ENCODE measurements at regions not wholly inside any gene's neighbourhood (a gene's known extent, or its start where the extent isn't known, plus 50 kb on each side); places are given as distances from the start of the nearest gene placed in this dataset.
A peak's percentile ranks its signal among the peaks of the same experiment; 100 is the strongest.

DNA sequence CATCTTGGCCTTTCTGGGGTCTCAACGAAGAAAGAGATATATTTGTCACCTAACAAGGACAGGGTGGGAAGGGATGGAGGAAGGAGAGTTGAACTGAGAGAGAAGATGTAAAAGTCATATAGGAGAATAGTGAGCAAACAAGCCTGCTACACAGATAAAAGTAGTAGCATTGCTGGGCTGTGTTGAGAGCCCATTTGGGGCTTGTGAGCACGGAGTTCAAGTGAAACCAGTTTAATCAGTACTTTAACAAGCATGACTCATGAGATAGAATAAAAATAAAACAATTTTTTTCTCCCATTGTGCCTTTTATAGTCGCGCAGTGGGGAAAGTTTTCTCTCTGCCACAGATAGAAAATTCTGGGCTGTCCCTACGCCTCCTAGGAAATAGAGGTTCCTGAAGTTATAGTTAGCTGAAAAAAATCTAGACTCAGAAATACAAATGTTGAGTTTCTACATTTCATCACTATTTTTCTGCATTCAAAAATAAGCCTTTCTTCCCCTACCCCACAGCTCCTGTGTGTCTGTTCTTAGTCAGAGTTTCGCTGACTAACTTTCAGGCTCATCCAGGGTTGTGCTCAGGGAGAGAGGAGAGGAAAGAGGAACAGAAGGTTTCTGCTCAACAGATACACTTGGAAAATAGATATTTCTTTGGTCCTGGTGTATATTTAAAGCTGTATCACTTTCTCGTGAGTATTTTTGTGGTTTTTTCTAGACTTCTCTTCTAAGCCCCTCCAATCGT is 395.8 kb upstream of the ADAMTSL1 start:
- DNase-seq: no peak

GRCh38 chr9:18092138-18092537 is 381.8 kb upstream of the ADAMTSL1 start:
- DNase-seq: no peak

- no peak for DNase-seq
Observed at GRCh38 chr9:18106006-18106560, 367.9 kb upstream of the ADAMTSL1 start.

GRCh38 chr9:18109675-18110074 is 364.3 kb upstream of the ADAMTSL1 start:
- no peak for DNase-seq

DNA sequence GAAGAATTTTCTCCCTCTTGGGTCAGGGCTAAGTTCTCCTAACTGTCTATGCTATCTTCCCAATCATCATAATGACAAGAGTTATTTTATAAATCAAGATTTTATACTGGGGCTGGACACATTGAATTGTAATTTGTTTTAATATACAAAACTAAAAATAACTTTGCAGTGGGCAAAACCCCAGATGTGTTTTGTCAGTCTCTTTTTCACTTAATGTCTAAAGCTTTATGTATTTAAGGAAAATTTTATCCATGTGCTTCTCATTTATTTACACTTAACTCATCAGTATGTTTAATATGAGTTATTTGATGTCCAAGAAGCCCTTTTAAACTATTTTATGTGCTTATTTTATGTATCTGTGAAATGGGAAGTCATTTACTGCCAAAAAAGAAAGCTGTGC is 362.8 kb upstream of the ADAMTSL1 start:
- no peak for DNase-seq

DNA sequence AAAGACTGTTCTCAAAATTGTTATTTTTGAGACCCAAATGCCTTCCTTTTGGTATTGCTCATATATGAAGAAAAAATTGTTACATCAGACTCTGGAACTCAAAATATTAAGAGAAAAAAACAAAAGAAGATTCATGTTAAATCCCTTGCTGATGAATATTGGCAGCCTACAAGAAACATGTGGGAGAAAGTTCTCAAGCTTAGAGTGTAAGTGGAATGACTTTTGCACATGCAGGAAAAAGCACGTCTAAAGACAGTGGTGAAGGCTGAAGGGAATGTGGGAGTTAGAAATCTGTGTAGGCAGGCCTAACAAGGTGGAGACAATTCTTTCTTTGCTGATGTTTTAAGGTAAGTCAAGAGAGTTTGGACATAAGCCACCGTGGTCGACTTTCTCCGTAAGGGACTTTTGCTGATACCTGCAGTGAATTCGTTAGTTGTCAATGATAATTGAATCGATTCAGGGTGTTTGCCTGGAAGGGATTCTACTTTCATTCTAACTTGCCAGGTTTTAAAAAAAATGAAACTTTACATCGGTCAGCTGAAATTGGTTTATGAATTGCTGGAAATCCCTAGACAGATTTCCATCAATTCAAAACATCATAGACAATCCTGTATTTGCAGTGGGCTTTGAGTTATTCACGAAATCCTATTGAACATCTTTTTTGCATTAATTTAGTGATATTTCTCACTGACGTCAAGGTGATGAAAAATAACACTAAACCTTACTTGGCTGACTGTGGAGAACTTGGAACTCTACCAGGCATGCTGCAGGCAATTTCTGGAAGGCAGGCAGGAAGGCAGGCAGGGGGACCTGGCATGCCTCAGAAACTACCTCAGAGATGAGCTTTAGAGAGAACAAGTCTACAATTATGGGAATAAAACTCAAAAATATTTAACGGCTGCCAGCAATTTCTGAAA is 359.1 kb upstream of the ADAMTSL1 start:
- DNase-seq: no peak

DNA sequence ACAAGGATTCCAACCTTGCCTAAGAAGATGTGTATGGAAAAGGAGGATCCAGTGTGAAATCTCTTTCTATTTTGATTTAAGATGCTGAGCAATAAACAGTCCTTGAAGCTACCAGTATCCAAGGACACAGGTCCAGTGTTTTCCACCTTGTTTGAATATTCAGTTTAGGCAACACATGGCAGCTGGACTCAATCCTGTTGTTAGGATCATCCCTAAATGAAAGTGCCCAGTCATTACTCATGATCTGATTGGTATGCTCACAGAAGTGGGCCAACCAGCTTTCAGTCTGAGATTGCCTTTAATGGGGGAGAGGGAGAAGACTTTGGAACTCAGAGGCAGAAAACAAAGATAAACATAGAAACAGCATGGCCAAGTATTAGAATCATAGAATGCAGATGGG is 355.7 kb upstream of the ADAMTSL1 start:
- no peak for DNase-seq

DNA sequence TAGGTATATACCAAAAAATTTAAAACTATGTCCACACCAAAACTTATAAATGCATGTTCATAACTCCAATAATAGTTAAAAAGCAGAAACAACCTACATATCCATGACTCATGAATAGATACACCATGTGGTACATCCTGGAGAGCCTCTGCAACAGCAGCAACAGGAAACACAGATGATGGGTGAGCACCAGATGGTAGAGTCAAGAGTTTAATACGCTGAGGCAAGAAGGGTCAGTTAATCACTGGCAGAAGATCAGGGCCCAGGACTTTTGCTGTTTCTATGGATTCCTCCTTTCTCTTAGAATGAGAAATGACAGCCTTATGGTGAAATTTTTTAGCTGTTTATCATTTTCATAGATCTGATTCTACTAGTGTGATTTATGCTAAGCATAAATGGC is 351.8 kb upstream of the ADAMTSL1 start:
- DNase-seq: peak; percentile 44

DNA sequence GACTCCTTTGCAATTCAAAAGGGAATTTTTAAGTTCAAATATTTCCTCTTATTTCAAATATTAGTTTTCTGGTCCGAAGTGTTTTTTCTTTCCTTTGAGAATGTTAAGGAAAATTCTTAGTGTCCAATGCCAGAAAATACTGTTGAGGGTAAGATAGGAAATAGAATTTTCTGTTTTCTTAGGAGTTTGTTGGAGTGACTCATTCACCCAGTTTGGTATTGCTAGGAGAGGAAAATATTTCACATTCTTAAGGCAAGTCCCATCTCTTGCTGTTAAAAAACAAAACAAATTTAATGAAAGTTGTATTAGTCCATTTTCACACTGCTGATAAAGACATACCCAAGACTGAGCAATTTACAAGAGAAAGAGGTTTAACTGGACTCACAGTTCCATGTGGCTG is 349.2 kb upstream of the ADAMTSL1 start:
- no peak for DNase-seq

DNA sequence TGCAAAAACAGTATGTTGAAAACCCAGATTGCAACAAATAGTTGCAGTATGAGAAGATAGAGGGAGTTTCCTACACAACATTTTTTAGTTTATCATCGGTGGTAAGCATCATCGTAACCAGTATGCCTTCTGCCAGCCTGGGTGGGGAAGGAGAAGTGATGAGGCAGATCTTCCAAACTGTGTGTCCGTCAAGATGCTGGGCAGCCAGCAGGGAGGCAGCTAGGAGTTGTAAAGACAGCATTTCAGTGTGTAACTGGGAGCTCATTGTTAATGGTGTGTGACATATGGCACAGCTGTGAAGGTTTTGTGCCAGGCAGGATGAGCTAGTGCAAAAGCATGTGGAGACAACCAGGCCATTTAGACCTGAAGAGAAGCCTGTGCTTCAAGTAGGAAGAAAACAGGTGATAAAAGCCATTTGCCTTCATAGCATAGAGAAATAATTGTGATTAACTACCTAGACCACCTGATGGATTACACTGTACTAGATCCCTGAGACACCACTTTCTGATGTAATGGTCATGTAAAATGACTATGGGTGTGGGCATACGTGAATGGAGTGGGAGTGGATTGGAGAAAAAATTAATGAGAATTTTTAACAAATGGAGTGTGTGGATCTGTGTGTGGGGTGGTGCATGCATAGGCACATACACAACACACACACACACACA is 347.0 kb upstream of the ADAMTSL1 start:
- DNase-seq: no peak

DNA sequence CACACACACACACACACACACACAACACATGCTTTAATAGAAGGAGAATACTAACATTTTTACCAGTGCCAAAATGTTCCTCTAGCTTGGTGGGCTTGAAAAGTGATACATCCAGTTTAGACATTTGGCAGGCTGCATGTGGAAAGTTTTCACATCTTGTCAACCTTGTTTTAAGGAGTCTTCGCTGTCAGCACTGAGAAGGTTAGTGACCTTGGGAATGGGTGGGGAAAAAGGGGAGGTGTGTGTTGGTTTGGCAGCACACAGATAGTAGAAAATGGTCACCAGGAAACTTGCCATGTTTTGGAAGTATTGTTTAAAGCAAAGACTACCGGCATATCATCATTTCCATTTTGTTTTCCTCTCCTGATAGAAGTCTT is 346.5 kb upstream of the ADAMTSL1 start:
- DNase-seq: no peak

- DNase-seq: no peak
Observed at GRCh38 chr9:18129809-18130334, 344.1 kb upstream of the ADAMTSL1 start.

DNA sequence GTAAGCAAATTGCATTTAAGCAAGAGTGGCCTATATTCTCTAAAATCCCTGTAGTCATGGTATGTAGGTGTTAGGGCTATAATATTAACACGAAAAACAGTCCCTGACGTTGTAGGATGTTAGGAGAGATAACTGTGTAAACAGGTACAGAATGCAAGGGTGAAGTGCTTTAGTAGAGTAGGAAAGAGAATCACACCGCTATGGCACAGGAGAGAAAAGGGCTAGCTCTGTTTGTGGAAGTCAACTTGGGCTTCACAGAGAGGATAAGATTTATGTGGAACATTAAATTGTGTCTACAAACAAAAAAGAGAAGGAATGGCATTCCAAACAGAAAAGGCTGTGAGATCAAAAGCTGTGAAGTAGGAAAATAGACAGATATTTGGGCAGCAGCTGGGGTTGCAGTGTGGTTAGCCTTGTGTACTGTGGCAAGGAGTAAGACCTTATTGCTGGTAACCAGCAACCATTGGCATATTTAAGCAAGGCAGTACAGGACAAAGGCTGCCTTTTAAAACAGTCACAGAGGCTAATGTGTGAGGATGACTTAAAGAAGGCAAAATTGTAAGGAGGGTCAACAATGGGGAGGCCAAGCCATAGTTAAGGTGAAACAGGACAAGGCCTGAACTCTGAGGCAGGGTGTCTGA is 337.5 kb upstream of the ADAMTSL1 start:
- DNase-seq: no peak

DNA sequence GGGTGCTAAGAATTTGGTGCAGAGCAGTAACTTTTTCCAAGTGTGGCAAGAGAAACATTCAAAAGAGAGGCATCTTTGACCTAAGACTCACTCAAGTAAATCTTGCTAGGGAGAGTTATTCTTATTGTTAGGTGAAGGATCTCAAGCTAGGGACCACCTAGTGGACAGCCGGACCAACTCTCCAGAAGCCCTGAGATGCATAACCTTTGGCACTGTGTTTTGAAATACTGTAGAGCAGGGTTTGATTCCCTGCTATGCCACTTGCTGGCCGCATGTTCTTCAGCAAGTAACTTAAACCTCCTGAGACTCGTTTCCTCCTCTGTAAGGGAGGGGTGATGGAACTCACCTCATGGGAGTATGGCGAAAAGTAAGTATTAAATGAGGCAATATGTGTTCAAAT is 336.1 kb upstream of the ADAMTSL1 start:
- no peak for DNase-seq

DNA sequence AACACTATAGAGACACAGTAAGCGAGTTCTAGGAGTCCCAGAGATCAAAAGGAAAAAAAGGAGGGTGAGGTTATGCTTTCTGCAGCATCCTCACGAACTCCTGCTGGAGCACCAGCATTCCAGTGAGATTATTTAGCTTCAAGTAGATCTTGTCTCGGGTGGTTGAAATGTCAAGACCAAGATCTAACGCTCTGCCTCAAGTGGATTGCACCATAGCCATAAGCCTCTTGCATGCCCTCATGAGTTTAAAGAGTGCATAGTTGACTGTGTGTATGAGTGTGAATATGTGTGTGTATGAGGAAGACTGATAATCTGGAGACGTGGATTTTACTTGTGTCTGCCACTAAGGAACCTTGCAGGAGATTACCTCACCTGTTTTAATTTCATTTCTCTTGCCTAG is 335.3 kb upstream of the ADAMTSL1 start:
- DNase-seq: no peak

- no peak for DNase-seq
Observed at GRCh38 chr9:18141681-18142080, 332.3 kb upstream of the ADAMTSL1 start.

GRCh38 chr9:18143073-18143745 is 330.7 kb upstream of the ADAMTSL1 start:
- no peak for DNase-seq

DNA sequence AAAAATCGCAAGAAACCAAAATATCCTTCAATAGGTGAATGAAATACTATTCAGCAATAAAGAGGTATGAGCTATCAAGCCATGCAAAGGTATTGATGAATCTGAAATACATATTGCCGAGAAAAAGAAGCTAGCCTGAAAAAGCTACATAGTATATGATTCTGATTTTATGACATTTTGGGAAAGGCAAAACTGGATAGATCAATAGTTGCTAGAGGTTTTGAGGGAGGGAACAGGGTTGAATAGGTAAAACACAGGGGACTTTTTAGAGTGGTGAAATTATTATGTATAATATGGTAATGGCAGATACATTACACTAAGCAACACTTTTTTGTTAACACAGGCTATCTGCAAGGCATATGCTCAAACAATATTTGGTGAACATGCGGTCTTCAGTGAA is 327.6 kb upstream of the ADAMTSL1 start:
- DNase-seq: no peak

DNA sequence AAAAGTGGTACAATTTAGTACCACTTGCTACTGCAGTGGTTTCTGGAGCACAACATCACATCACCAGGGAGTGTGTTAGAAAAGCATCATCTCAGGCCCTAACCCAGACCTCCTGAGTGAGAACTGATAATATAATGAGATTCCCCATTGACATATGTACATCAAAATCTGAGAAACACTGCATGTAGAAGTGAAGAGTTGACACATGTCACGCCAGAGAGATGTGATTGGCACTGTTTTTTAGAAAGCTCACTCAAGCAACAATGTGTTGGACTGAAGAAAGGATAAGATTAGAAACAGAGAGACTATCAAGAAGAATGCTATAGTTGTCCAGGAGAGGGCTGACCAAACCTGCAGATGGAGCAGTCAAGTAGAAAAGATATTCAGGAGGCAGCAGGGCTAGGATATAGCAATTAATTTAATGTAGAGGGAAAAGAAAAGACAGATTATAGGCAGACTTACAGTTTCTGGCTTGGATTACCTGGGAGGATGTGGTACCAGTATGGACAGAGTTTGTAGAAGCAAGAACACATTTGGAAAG is 324.4 kb upstream of the ADAMTSL1 start:
- DNase-seq: no peak

GRCh38 chr9:18154661-18155060 is 319.3 kb upstream of the ADAMTSL1 start:
- no peak for DNase-seq

GRCh38 chr9:18159254-18159653 is 314.7 kb upstream of the ADAMTSL1 start:
- DNase-seq: no peak

DNA sequence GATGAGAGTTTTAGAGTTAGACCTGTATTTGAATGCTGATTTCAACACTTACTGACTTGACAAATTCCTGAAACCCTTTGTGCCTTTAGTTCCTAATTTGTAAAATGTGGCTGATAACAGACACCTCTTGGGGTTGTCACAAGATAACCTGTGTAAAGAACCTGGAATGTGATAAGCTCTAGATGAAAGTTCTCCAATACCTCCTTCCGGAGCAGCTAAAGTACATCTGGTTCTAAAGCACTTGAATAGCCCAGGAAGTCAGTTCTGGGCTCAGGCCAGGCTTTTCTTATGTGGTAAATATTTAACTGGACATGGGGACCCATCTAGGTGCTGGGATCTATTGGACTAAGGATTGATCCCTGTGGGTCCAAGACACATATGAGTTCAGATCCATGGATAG is 310.8 kb upstream of the ADAMTSL1 start:
- DNase-seq: no peak
